Neural cell (in vitro differentiated cells): ENCODE measurements at regions not wholly inside any gene's neighbourhood (a gene's known extent, or its start where the extent isn't known, plus 50 kb on each side); places are given as distances from the start of the nearest gene placed in this dataset.

Experiments used
- EP300 ChIP-seq: fragments of 450-650 bp; conservative IDR thresholded peaks from 2 replicates; pipeline ENCODE4 v1.6.1; 2014; ENCODE audit warnings: antibody characterized with exemption, mild to moderate bottlenecking, moderate library complexity; ENCODE audit not compliant: poor library complexity, severe bottlenecking
- EZH2 ChIP-seq: fragments of 200-600, 300-800 bp; shearing (Covaris generic), sonication (generic); IDR thresholded peaks from 2 replicates; pipeline ENCODE4 v1.6.1; 2014; ENCODE audit warnings: antibody characterized with exemption, low read length, borderline replicate concordance, mild to moderate bottlenecking; ENCODE audit not compliant: insufficient read depth, poor library complexity, severe bottlenecking
- MXI1 ChIP-seq: fragments of 450-650 bp; conservative IDR thresholded peaks from 2 replicates; pipeline ENCODE4 v1.6.1; 2014; ENCODE audit warnings: antibody characterized with exemption, mild to moderate bottlenecking; ENCODE audit not compliant: poor library complexity, severe bottlenecking
- POLR2AphosphoS5 ChIP-seq: IDR thresholded peaks from 2 replicates; pipeline ENCODE4 v1.6.1; 2012
- RAD21 ChIP-seq: fragments of 450-650 bp; conservative IDR thresholded peaks from 2 replicates; pipeline ENCODE4 v1.6.1; 2014; ENCODE audit warnings: antibody characterized with exemption, mild to moderate bottlenecking, moderate library complexity
- TAF1 ChIP-seq: IDR thresholded peaks from 2 replicates; pipeline ENCODE4 v1.6.1; 2012; ENCODE audit warnings: low read depth
- TF ChIP-seq, protein P1 (sequence below): fragments of 450-650 bp; IDR thresholded peaks from 2 replicates; pipeline ENCODE4 v1.5.1; 2014; ENCODE audit warnings: antibody characterized with exemption, mild to moderate bottlenecking, moderate library complexity; ENCODE audit not compliant: poor library complexity, severe bottlenecking
- TF ChIP-seq, protein P2 (sequence below): IDR thresholded peaks from 2 replicates; pipeline ENCODE4 v1.6.1; 2012; ENCODE audit warnings: borderline replicate concordance

DNA sequence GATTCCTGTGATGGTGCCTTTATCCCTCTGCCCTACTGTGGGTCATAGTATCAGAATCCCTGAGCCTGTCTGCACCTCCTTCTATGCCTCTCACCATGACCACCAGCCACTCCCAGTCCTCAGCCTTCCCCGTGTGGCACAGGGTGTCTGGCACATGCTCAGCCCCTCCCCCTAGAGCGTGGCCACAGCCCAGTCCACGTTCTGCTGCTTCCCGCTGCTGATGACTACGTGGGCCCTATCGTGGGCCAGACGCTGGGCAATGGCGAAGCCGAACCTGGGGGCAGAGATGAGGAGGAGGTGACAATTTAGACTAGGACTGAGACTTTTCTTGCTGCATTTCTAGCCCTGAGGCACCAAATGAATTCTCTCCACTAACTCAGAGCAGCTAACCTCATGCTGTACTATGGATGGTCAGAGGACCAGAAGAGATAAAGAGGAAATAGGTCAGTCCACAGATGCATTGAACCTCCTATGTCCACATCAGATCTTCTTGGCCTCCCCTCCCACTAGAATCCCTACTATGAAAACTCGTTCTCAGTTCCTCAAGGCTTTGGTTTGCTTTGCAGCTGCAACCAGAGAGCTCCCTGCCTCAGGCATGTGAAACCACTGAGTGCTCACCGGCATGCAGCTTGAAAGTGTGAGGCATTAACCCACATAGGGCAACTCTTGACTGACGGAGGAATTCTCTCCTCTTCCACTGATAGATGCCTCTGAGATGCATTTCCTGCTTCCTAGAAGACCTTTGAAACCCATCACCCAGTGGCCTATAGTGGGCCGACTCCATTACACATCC is 126.3 kb upstream of the DHRS4 start:
- TF ChIP-seq, protein P1, sequence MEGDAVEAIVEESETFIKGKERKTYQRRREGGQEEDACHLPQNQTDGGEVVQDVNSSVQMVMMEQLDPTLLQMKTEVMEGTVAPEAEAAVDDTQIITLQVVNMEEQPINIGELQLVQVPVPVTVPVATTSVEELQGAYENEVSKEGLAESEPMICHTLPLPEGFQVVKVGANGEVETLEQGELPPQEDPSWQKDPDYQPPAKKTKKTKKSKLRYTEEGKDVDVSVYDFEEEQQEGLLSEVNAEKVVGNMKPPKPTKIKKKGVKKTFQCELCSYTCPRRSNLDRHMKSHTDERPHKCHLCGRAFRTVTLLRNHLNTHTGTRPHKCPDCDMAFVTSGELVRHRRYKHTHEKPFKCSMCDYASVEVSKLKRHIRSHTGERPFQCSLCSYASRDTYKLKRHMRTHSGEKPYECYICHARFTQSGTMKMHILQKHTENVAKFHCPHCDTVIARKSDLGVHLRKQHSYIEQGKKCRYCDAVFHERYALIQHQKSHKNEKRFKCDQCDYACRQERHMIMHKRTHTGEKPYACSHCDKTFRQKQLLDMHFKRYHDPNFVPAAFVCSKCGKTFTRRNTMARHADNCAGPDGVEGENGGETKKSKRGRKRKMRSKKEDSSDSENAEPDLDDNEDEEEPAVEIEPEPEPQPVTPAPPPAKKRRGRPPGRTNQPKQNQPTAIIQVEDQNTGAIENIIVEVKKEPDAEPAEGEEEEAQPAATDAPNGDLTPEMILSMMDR: no peak
- no peak for TF ChIP-seq POLR2AphosphoS5
- TF ChIP-seq EZH2: no peak
- TF ChIP-seq TAF1: no peak
- no peak for TF ChIP-seq MXI1
- TF ChIP-seq EP300: no peak
- no peak for TF ChIP-seq RAD21
- TF ChIP-seq, protein P2, sequence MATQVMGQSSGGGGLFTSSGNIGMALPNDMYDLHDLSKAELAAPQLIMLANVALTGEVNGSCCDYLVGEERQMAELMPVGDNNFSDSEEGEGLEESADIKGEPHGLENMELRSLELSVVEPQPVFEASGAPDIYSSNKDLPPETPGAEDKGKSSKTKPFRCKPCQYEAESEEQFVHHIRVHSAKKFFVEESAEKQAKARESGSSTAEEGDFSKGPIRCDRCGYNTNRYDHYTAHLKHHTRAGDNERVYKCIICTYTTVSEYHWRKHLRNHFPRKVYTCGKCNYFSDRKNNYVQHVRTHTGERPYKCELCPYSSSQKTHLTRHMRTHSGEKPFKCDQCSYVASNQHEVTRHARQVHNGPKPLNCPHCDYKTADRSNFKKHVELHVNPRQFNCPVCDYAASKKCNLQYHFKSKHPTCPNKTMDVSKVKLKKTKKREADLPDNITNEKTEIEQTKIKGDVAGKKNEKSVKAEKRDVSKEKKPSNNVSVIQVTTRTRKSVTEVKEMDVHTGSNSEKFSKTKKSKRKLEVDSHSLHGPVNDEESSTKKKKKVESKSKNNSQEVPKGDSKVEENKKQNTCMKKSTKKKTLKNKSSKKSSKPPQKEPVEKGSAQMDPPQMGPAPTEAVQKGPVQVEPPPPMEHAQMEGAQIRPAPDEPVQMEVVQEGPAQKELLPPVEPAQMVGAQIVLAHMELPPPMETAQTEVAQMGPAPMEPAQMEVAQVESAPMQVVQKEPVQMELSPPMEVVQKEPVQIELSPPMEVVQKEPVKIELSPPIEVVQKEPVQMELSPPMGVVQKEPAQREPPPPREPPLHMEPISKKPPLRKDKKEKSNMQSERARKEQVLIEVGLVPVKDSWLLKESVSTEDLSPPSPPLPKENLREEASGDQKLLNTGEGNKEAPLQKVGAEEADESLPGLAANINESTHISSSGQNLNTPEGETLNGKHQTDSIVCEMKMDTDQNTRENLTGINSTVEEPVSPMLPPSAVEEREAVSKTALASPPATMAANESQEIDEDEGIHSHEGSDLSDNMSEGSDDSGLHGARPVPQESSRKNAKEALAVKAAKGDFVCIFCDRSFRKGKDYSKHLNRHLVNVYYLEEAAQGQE: no peak
